CD4-positive, CD25-positive, alpha-beta regulatory T cell (primary cell): ENCODE measurements at regions not wholly inside any gene's neighbourhood (a gene's known extent, or its start where the extent isn't known, plus 50 kb on each side); places are given as distances from the start of the nearest gene placed in this dataset.
A peak's percentile ranks its signal among the peaks of the same experiment; 100 is the strongest.
"Not testable (repeated sequence)": the region's sequence is repeated elsewhere in the genome, so short reads cannot be mapped to it uniquely, and the experiment has no call there.

Experiments
- ATAC-seq, 2 donors: fragments of 150-1000 bp; cut with Tn5 transposase; one replicate each; pipeline ENCODE4 v1.10.0; 2021; ENCODE audit warnings: low read depth in 2 of 2, moderate number of reproducible peaks in 2 of 2, moderate library complexity in 1 of 2
- DNase-seq, 3 donors: peaks; one replicate each; pipeline versions ENCODE4 v3.0.0 to v3.0.0-alpha.2; 2012 to 2022; ENCODE audit warnings: mixed read lengths in 1 of 3
- H3K27ac ChIP-seq: one replicate; pipeline ENCODE4 v1.7.0; 2013; ENCODE audit warnings: mild to moderate bottlenecking, low read length; ENCODE audit not compliant: insufficient read depth, poor library complexity, severe bottlenecking
- H3K27me3 ChIP-seq: one replicate; pipeline ENCODE4 v1.7.0; 2013; ENCODE audit warnings: low read length; ENCODE audit not compliant: control insufficient read depth, insufficient read depth
- H3K36me3 ChIP-seq: one replicate; pipeline ENCODE4 v1.7.0; 2013; ENCODE audit warnings: mild to moderate bottlenecking, low read length, moderate library complexity; ENCODE audit not compliant: control insufficient read depth, insufficient read depth
- H3K4me1 ChIP-seq: 2 replicates; pipeline ENCODE4 v1.7.0; 2013; ENCODE audit warnings: mild to moderate bottlenecking, low read length; ENCODE audit not compliant: insufficient read depth, control insufficient read depth, poor library complexity, severe bottlenecking
- H3K4me3 ChIP-seq: one replicate; pipeline ENCODE4 v1.7.0; 2013; ENCODE audit warnings: low read depth, mild to moderate bottlenecking, low read length, moderate library complexity
- H3K9me3 ChIP-seq, 2 experiments: 1 replicate in 1 of 2; 2 replicates in 1 of 2; pipeline ENCODE4 v1.7.0; 2013; ENCODE audit warnings: low read length in 2 of 2, mild to moderate bottlenecking in 1 of 2, moderate library complexity in 1 of 2; ENCODE audit not compliant: control insufficient read depth in 2 of 2
- H3K27ac Mint-ChIP-seq, 3 donors: one replicate each; pipeline ENCODE4 v1.8.0; 2020 to 2022; ENCODE audit warnings: mild to moderate bottlenecking in 3 of 3, mixed read lengths in 3 of 3, moderate library complexity in 2 of 3
- H3K27me3 Mint-ChIP-seq: one replicate; pipeline ENCODE4 v1.8.0; 2022; ENCODE audit warnings: mild to moderate bottlenecking, mixed read lengths
- H3K36me3 Mint-ChIP-seq: one replicate; pipeline ENCODE4 v1.8.0; 2020; ENCODE audit warnings: mixed read lengths
- H3K4me1 Mint-ChIP-seq, 4 donors: one replicate each; pipeline ENCODE4 v1.8.0; 2020 to 2022; ENCODE audit warnings: mixed read lengths in 4 of 4, mild to moderate bottlenecking in 1 of 4
- H3K4me3 Mint-ChIP-seq, 4 donors: one replicate each; pipeline ENCODE4 v1.8.0; 2020 to 2022; ENCODE audit warnings: mild to moderate bottlenecking in 4 of 4, mixed read lengths in 4 of 4, moderate library complexity in 3 of 4
- H3K9me3 Mint-ChIP-seq, 7 donors: one replicate each; pipeline ENCODE4 v1.8.0; 2020 to 2022; ENCODE audit warnings: mixed read lengths in 7 of 7, mild to moderate bottlenecking in 3 of 7, moderate library complexity in 2 of 7

GRCh38 chr2:84131278-84131830, 327.7 kb downstream of the SUCLG1 start:
- Mint-ChIP-seq H3K27ac (no peak overlapping the region), H3K27me3 (peaks cover 4% of the 10 kb centered on the region), H3K4me1 (no peaks in the 10 kb centered on the region), H3K9me3 (peaks cover 0 to 1% (median 0%) of the 10 kb centered on the region in 7 donors), H3K4me3 (no peak overlapping the region), H3K36me3 (no peaks in the 10 kb centered on the region)
- Histone ChIP-seq H3K4me1 (no peaks in the 10 kb centered on the region), H3K27me3 (peaks cover 6% of the 10 kb centered on the region), H3K4me3 (no peak overlapping the region), H3K36me3 (no peaks in the 10 kb centered on the region), H3K9me3 (no peaks in the 10 kb centered on the region), H3K27ac (no peak overlapping the region)
- no peak for DNase-seq
- ATAC-seq = no peak

GRCh38 chr2:84129018-84129417, 330.1 kb downstream of the SUCLG1 start:
- Mint-ChIP-seq H3K27ac (no peak overlapping the region), H3K4me3 (no peak overlapping the region), H3K9me3 (peaks cover 0 to 1% (median 0%) of the 10 kb centered on the region in 7 donors), H3K36me3 (no peaks in the 10 kb centered on the region), H3K4me1 (no peaks in the 10 kb centered on the region), H3K27me3 (peaks cover 5% of the 10 kb centered on the region)
- no peak for ATAC-seq
- no peak for DNase-seq
- no peak overlapping the region for H3K4me3 ChIP-seq
- H3K36me3 ChIP-seq = no peaks in the 10 kb centered on the region
- H3K27me3 ChIP-seq = peaks cover 4% of the 10 kb centered on the region
- no peaks in the 10 kb centered on the region for H3K4me1 ChIP-seq
- H3K27ac ChIP-seq = no peak overlapping the region
- no peaks in the 10 kb centered on the region for H3K9me3 ChIP-seq

- H3K36me3 Mint-ChIP-seq, H3K4me3 ChIP-seq, H3K9me3 Mint-ChIP-seq, H3K27ac ChIP-seq, H3K27ac Mint-ChIP-seq, ATAC-seq, H3K27me3 Mint-ChIP-seq, DNase-seq, H3K9me3 ChIP-seq, H3K27me3 ChIP-seq, H3K4me1 Mint-ChIP-seq, H3K4me1 ChIP-seq, H3K36me3 ChIP-seq, H3K4me3 Mint-ChIP-seq: not testable (repeated sequence)
Observed at GRCh38 chr2:84127812-84128211, 331.3 kb downstream of the SUCLG1 start.

GRCh38 chr2:84126530-84126929, 332.6 kb downstream of the SUCLG1 start:
- H3K27ac ChIP-seq = no peak overlapping the region
- no peaks in the 10 kb centered on the region for H3K4me1 ChIP-seq
- H3K27me3 ChIP-seq = peaks cover 4% of the 10 kb centered on the region
- H3K9me3 ChIP-seq = no peaks in the 10 kb centered on the region
- Mint-ChIP-seq H3K4me3 (no peak overlapping the region), H3K9me3 (peaks cover 0 to 1% (median 0%) of the 10 kb centered on the region in 7 donors), H3K36me3 (no peaks in the 10 kb centered on the region), H3K27me3 (peaks cover 5% of the 10 kb centered on the region), H3K4me1 (no peaks in the 10 kb centered on the region), H3K27ac (peak overlapping the region in 1 of 3 donors; percentile 11)
- H3K36me3 ChIP-seq = no peaks in the 10 kb centered on the region
- DNase-seq = no peak
- no peak overlapping the region for H3K4me3 ChIP-seq
- no peak for ATAC-seq

GRCh38 chr2:84126084-84126483, 333.0 kb downstream of the SUCLG1 start:
- Histone ChIP-seq H3K27ac (no peak overlapping the region), H3K9me3 (no peaks in the 10 kb centered on the region), H3K4me3 (no peak overlapping the region), H3K4me1 (no peaks in the 10 kb centered on the region), H3K27me3 (peaks cover 4% of the 10 kb centered on the region), H3K36me3 (no peaks in the 10 kb centered on the region)
- peaks cover 5% of the 10 kb centered on the region for H3K27me3 Mint-ChIP-seq
- DNase-seq = no peak
- no peak overlapping the region for H3K27ac Mint-ChIP-seq
- no peaks in the 10 kb centered on the region for H3K4me1 Mint-ChIP-seq
- H3K36me3 Mint-ChIP-seq = no peaks in the 10 kb centered on the region
- peaks cover 0 to 1% (median 0%) of the 10 kb centered on the region in 7 donors for H3K9me3 Mint-ChIP-seq
- no peak overlapping the region for H3K4me3 Mint-ChIP-seq
- no peak for ATAC-seq

GRCh38 chr2:84116143-84116542, 342.9 kb downstream of the SUCLG1 start:
- H3K4me3 ChIP-seq = no peak overlapping the region
- ATAC-seq (no peak), DNase-seq (no peak)
- H3K9me3 Mint-ChIP-seq = peaks cover 0 to 11% (median 6%) of the 10 kb centered on the region in 7 donors
- H3K36me3 ChIP-seq = no peaks in the 10 kb centered on the region
- H3K27ac Mint-ChIP-seq = no peak overlapping the region
- no peaks in the 10 kb centered on the region for H3K4me1 ChIP-seq
- H3K9me3 ChIP-seq = peaks cover 0 to 2% of the 10 kb centered on the region in 2 experiments
- H3K27ac ChIP-seq = no peak overlapping the region
- no peaks in the 10 kb centered on the region for H3K36me3 Mint-ChIP-seq
- H3K27me3 ChIP-seq = no peaks in the 10 kb centered on the region
- H3K4me3 Mint-ChIP-seq = no peak overlapping the region
- peaks cover 0 to 5% (median under 1%) of the 10 kb centered on the region in 4 donors for H3K4me1 Mint-ChIP-seq
- H3K27me3 Mint-ChIP-seq = peaks cover 4% of the 10 kb centered on the region

GRCh38 chr2:84115173-84115857, 343.8 kb downstream of the SUCLG1 start:
- Mint-ChIP-seq H3K36me3 (no peaks in the 10 kb centered on the region), H3K4me1 (peaks cover 0 to 5% (median under 1%) of the 10 kb centered on the region in 4 donors), H3K27me3 (peaks cover 4% of the 10 kb centered on the region), H3K4me3 (no peak overlapping the region), H3K27ac (no peak overlapping the region), H3K9me3 (peaks cover 0 to 11% (median 6%) of the 10 kb centered on the region in 7 donors)
- ATAC-seq (no peak), DNase-seq (peak in 1 of 3 donors; percentile 28)
- H3K36me3 ChIP-seq = no peaks in the 10 kb centered on the region
- no peak overlapping the region for H3K4me3 ChIP-seq
- H3K4me1 ChIP-seq = no peaks in the 10 kb centered on the region
- no peak overlapping the region for H3K27ac ChIP-seq
- H3K27me3 ChIP-seq = no peaks in the 10 kb centered on the region
- H3K9me3 ChIP-seq = peaks cover 0 to 2% of the 10 kb centered on the region in 2 experiments
